GM21381 (cell line): ENCODE measurements at regions not wholly inside any gene's neighbourhood (a gene's known extent, or its start where the extent isn't known, plus 50 kb on each side); places are given as distances from the start of the nearest gene placed in this dataset.
A peak's percentile ranks its signal among the peaks of the same experiment; 100 is the strongest.

Experiments used
- ATAC-seq: cut with Tn5 transposase; IDR thresholded peaks from one replicate; pipeline ENCODE4 v1.9.1; 2021; ENCODE audit warnings: mild to moderate bottlenecking, moderate library complexity; ENCODE audit not compliant: unreplicated experiment

- no peak for ATAC-seq
Measured at GRCh38 chr4:14855719-14856061, 146.6 kb upstream of the CPEB2 start.

- peak; percentile 91 for ATAC-seq
Measured at GRCh38 chr4:14856062-14856933, 146.0 kb upstream of the CPEB2 start.

- ATAC-seq: no peak
Measured at GRCh38 chr4:14856934-14857235, 145.4 kb upstream of the CPEB2 start.

GRCh38 chr4:14857475-14857874 lies 144.8 kb upstream of the CPEB2 start:
- ATAC-seq: no peak

- ATAC-seq: no peak
Measured at GRCh38 chr4:14857981-14858380, 144.3 kb upstream of the CPEB2 start.

GRCh38 chr4:14862891-14863290 lies 139.4 kb upstream of the CPEB2 start:
- ATAC-seq: no peak

GRCh38 chr4:14863418-14864364 lies 138.6 kb upstream of the CPEB2 start:
- no peak for ATAC-seq

- ATAC-seq: no peak
Measured at GRCh38 chr4:14864365-14865030, 137.8 kb upstream of the CPEB2 start.

- ATAC-seq: no peak
Measured at GRCh38 chr4:14865031-14865366, 137.3 kb upstream of the CPEB2 start.

- no peak for ATAC-seq
Measured at GRCh38 chr4:14865804-14866203, 136.5 kb upstream of the CPEB2 start.

- ATAC-seq: no peak
Measured at GRCh38 chr4:14867847-14868246, 134.4 kb upstream of the CPEB2 start.

- no peak for ATAC-seq
Measured at GRCh38 chr4:14868426-14869395, 133.6 kb upstream of the CPEB2 start.

- ATAC-seq: no peak
Measured at GRCh38 chr4:14871676-14872430, 130.4 kb upstream of the CPEB2 start.

- peak; percentile 77 for ATAC-seq
Measured at GRCh38 chr4:14874990-14875389, 127.3 kb upstream of the CPEB2 start.

GRCh38 chr4:14877246-14878225 lies 124.7 kb upstream of the CPEB2 start:
- peak; percentile 32 for ATAC-seq

- ATAC-seq: no peak
Measured at GRCh38 chr4:14878681-14879080, 123.6 kb upstream of the CPEB2 start.

GRCh38 chr4:14879683-14880082 lies 122.6 kb upstream of the CPEB2 start:
- no peak for ATAC-seq

- ATAC-seq: no peak
Measured at GRCh38 chr4:14880805-14881204, 121.5 kb upstream of the CPEB2 start.

- ATAC-seq: no peak
Measured at GRCh38 chr4:14883166-14883565, 119.1 kb upstream of the CPEB2 start.
